ENCODE measurements at regions not wholly inside any gene's neighbourhood (a gene's known extent, or its start where the extent isn't known, plus 50 kb on each side); places are given as distances from the start of the nearest gene placed in this dataset.

DNA sequence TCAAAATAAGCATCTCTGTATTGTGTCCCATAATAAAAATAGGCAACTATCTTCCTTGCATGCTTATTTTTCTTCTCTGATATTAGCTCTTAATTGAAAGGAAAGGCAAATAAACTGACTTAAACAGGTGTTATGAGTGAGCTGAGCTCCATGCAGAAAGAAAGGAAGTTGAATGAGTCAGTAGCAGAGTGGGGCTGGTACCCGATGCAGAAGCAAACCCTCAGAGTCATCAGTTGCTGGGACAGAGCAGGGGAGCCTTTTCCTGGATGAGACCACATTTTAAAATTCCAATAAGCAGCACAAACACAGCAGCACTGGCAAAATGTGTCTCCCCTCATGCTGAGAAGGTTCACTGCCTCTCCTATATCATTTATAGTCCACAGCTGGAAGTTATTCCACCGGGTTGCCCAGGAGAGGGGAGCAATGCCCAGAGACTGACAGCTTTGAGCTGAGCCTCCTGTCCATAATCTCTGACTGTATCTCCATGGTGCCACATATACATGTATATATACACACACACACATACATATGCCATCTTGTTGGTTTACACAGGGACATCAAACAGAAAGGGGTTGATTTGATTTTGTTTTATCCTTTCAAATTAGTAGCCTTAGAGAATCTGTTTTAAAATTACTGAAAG, 274.3 kb upstream of the PPARGC1A start:
- no peak for DNase-seq (ENCODE audit: low spot score)

DNA sequence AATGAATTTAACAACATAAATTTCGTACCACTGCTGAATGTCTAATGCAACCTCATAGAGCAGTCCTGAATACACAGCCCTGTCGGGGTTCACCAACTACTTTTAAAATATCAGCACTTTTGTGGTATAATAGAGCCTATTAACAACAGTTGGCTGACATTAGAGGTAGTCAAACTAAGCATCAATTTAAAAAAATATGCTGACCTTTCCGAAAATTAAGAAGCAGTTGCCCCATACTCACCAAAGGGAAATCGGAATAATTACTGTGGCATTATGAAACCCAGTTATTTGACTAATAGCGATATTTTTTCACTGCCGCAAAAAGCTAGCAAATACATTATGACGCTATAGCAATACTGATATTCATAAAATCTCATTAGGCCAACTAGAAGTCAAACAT, 273.5 kb upstream of the PPARGC1A start:
- DNase-seq (ENCODE audit: low spot score): no peak

DNA sequence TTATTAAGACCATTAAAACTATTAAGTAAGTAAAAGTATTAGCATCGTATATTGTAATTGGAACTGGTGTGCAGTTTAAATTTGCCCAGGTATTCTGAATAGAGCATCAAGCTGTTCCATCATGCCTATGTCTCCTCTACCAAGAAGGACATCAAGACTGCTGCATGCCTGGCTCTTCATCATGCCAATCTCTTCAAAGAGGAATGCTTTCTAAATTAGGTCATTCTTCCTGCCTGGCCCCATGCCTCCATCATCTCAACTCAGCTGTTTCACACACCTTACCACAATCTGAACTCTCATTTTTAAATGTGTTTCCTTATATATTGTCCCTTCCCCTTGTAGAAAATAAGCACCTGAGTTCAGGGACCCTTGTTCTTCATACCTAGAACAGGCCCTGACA, 270.5 kb upstream of the PPARGC1A start:
- DNase-seq (ENCODE audit: low spot score): no peak

DNA sequence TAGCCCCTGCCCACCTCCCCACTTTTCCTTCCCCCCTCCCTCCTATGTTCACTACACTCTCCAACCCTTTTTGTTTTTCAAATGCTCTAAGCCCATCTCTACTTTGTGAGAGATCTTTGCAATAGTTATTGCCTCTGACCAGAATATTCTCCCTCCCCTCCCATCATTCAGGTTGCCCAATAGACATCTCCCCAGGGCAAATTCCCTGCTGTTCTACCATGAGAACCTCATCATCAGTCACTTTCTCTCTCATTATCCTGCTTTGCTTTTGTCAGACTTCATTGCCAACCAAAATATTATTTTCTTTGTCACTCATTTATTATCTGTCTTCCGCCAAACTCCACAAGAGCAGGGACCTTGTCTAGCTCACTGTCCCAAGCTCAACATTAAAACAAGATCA, 268.2 kb upstream of the PPARGC1A start:
- no peak for DNase-seq (ENCODE audit: low spot score)

DNA sequence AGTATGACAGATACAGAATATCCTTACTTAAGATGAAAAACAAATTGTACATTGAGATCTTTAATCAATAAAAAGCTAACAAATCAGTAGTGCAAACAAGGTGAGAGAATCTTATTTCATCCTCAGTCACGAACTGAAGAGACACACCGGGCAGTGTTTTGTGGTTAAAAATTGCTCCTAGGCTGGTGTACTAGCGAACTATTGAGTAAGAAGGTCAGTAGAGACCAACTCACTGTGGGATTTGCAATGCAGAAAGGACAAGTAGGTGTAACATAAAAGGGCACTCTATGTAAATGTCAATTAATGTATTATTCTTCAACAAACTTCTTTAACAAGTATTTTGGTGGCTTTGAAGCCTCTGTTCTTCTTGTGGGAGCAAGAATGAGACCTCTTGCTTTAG, 260.2 kb upstream of the PPARGC1A start:
- DNase-seq (ENCODE audit: low spot score): no peak

DNA sequence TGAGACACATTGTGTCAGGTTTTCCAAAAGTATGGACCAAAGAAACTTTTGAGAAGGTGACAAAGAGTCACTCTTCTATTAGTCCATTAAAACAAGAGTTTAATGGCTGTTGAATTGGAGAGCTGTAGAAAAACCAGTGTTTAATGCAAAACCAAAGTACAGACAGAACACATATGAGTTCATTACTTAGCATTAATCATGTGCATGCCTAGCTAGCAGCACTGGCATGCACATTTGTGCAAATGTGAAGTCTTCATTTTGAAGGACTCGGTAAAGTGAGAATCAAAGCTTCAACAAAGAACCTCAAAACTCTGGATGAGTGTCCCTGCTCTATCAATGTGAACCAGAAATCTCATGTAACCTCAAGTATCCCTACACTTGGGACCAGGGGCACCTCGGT, 256.3 kb upstream of the PPARGC1A start:
- no peak for DNase-seq (ENCODE audit: low spot score)

DNA sequence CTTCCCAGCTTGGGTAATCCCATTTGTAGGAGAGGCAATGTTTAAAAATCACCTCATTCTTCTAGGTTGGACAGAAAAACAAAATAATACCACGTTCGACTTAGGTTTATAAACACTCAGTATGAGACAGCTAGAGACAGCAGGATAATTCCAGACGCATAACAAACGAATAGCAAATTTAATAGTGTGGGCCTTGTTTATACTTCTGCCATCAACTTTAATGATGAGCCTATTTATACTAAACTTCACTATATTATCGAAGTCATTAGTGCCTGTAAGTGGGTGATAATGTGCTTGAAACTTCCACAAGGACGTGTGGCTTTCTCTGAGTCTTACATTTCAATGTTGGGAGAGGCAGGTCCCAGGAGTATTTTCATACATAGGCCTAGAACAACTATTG, 255.7 kb upstream of the PPARGC1A start:
- no peak for DNase-seq (ENCODE audit: low spot score)

DNA sequence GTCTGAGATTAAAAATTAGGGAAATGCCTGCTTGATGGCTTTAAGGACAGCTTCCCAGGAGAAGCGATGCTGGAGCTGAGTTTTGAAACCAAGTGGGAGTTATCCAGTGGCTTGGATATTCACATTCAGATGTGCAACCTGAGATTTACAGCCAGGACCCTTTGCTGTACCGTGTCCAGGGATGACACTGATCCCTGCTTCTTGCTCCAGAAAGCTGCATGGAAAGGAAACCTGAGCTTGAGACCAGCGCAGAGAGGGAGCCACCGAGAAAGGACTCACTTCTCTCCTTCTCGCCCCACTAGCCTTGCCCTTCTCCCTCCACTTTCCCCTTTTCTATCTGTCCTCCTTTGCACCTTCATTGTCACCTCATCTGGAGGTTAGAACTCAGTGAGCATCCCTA, 254.5 kb upstream of the PPARGC1A start:
- no peak for DNase-seq (ENCODE audit: low spot score)

DNA sequence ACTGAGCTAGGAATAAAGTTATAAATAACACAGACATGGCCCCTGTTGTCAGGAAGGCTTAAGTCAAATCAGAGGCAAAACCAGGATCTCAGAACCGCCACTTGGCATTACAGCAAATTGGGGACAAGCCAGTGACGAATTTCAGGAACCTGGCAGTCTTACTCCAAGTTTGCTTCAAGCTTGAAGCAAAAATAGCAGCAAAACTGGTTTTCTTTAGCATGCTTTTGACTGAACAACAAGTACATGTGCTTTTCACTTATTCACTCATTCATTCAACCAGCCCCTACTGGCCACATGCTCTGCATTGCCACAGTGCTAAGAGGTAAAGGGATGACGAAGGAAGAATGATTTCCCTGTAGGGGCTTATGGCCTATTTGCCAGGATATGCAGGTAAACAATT, 253.9 kb upstream of the PPARGC1A start:
- DNase-seq (ENCODE audit: low spot score): no peak

DNA sequence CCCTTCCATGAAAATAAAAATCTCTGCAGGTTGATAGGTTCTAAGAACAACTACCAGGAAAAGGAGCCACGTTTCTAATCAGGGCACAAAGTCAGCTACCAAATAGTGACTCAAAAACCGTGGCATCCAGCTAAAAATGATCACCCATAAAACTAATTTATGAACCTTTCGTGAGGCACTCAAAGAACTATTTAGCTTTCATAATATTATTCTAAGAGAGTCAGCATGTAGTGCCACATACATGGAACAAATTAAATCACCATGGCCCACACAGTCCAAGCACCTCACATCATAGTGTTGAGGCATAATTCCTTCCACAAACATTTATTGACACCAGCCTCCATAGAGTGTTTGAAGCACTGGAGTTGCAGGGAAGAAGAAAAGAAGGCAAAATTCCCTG, 252.0 kb upstream of the PPARGC1A start:
- DNase-seq (ENCODE audit: low spot score): no peak

DNA sequence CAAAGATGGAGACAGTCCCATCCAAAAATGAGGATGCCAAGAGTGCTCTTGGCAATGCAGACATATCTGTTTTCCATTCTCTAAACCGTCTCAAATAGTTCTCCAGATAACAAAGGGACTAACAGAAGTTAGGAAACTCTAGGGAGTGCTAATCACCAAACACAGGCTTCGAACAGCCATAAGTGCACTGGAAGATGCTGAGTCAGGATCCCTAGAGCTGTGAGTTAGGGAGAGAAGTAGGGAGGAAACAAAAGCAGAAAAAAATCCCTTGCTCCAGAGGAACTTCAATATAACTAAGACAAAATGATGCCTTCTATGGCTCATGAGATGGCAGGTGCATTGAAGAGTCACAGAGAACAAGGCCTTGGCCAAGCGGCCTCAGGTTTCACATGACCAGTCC, 251.0 kb upstream of the PPARGC1A start:
- DNase-seq (ENCODE audit: low spot score): no peak

DNA sequence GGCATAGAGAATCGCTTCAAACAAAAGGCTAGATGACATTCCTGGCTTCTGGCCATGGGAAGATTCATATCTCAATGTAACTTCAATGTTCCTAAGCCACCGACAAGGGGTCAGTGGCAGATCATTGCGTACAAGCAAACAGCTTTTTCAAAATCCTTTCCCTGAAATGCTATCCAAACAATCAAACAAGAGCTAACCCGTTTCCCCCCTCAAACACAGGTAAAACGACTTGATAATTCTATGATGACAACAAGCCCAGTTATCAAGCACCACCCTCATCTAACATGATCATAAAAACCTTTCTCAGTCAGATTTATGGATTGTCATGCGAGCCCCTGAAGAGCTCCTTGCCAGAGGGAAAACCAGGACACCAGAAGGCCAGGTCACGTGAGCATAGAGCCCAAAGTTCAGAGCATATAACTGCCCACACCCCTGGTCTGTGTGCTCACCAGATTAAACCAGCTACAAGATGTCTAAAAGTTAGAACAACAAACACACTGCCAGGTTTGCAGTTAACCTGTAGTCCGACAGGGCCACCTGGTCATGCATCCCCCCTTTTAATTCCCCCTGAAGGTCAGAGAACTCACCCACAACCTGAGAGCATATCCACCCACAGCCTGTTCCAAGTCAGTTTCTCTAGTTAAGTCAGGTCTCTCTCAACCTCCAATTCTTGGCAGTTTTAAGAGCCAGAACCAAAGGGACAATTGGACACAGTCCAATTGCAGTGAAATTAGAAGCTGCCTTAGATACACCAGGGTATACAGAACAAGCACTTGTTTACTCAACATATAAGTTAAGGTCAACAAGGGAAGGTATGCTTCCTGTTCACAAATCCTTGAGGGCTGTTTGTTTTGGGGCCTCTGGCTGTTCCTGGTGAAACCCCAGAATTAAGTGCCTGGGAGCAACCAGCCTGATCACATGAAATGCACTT, 248.1 kb upstream of the PPARGC1A start:
- DNase-seq (ENCODE audit: low spot score): no peak

DNA sequence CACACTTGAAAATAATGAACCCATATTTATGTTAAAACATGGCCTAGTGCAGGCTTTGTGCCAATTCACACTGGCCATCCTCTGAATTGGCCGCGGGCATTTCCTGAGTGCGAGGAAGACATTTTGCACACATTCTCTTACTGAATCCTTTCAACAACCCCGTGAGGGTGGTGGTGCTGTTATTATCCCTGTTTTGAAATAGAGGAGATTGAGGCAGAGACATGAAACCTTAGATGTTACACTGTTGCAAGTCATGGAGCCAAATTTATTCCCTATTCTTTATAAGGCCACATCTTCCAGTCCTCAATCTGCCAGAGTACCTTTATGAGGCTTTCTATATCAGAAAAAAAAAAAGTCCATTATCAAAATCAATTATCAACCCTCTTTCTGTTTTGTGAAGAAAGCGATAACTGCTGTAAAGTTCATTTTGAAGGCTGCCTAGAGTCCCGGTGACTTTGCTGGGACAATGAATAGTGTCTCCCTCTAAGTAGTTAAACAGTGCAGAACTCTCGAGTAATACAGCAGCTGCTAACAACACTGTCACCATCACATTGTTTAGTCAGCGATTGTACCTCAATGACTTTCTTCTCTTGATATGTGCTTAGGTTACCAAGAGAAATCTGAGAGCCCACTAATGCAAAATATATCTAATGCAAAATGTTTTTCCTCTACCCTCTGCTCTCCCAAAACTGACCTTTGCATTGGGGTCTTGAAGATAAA, 242.3 kb upstream of the PPARGC1A start:
- DNase-seq (ENCODE audit: low spot score): no peak

DNA sequence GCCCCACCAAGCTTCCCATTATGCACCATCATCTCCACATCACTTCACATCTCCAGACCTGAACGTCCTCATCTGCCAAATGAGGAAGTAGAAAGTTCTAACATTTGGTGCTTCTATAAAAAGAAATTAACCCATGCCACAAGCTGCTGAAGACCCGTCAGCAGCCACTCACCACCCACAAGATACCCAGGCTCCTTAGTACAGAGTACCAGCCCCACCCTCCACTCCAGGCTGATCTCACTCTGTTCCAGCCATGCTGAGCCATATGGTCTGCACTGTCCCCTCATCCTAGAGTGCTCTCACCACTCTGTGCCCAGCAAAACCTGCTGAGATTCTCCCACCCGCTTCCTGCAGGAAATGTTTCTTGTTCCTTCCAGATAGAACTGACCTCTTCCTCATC, 240.8 kb upstream of the PPARGC1A start:
- DNase-seq (ENCODE audit: low spot score): no peak

DNA sequence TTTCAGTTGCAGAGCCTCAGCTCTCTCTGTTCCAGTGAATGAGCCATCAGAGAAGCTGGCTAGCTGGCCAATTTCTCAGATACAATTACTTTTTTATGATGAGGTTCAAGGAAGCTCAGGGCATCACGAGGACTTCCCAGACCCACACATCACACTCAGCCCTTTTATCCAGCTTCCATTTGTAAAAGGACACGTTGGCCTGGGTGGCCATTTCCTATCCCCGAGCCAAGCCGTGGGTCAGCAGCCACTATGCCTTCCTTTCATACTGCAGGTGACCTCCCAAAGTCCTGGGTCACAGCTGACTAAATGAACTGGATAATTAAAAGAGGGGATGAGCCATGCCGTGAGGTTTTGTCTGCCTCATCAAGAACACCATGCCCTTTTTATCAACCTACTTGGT, 236.9 kb upstream of the PPARGC1A start:
- no peak for DNase-seq (ENCODE audit: low spot score)

DNA sequence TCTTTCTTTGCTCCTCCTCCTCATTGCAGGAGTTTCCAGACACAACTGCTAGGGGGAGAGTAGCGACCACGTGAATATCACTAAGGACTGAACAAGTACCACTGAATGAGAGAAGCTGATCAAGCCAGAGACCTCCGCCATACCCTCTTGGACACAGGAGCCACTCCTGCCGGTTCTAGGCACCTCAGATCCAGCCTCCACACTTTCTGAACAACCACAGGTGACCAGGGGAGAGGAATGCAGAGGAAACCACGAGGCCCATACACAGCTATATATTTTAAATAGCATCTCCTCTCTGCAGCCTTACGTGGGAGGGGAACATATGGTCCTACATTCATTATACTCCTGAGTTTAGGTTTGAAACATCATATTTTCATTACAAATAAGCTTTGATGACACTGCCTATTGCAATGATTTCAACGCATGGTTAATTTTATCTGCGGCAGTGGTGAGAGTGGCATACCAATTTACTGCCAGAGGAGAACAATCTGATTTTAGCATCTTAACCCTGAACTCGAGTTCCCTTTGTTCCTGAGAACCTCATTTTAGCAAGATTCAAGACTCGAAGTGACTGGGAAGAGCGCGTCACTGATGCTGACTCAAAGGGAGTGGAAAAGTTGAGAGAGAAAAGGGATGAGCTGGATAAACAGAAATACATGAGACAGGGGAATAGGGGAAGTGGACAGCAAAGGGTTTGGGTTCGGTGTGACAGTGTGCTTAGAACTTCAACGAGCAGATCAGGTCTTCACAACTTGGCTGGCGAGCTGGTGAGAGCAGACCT, 231.7 kb upstream of the PPARGC1A start:
- no peak for DNase-seq (ENCODE audit: low spot score)

DNA sequence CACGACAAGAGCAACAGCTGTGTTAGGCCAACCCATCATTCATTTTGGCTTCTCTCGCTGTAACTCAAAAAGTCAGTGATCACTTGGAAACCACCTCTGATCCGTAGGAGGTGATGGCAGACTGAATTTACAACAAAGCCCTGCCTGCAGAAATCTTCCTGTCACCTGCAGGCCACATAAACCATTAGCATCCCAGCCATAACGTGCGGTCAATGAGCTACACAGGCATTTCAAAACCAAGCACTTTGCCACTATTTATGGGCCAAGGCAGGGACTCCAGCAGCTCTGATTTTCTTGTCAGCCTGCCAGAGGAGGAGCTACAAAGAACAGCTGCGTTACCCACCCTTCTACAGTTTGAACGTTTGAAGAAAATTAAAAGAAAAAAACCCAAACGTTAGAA, 228.1 kb upstream of the PPARGC1A start:
- no peak for DNase-seq (ENCODE audit: low spot score)

DNA sequence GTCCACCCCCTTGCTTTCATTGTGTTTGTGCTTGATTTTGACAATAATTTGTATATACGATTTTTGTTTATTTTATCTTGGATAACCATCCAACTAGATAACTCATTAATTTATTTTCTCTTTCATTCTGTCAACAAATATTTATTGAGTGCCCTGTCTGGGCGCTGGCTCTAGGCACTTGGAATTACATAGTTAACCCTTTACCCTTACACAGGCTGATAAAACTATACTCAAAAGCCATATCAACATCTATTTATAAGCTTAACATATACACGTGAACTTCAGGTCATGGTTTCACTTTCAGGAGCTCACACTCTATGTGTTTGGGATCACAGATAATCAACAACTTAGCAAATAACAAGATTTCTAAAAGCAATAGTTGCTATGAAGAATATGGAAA, 226.3 kb upstream of the PPARGC1A start:
- DNase-seq (ENCODE audit: low spot score): no peak

DNA sequence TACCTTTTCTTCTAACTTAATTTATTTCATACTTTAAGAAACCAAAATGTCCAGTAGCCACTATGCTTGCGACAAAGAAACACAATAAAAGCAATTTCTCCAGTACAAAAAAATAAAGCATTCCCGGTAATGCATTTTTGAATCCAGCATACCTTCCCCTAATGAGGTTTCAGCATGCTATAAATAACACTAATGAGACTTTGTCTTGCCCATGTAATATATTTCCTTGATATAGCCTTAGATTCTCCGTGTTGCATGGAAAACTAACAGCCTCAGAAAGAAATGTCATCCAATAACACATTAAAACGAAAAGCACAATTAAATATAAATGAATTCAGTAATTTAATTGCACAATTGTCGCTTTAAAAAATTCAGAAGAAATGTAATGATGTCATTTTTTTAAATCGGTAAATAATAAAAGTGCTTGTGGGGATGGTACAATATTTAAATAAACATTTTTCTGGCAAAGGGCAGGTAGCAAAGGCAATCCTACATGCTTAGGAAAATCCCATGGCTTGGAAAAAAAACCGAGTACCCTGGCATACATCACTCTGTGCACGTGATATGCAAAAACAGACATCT, 225.2 kb upstream of the PPARGC1A start:
- no peak for DNase-seq (ENCODE audit: low spot score)

DNA sequence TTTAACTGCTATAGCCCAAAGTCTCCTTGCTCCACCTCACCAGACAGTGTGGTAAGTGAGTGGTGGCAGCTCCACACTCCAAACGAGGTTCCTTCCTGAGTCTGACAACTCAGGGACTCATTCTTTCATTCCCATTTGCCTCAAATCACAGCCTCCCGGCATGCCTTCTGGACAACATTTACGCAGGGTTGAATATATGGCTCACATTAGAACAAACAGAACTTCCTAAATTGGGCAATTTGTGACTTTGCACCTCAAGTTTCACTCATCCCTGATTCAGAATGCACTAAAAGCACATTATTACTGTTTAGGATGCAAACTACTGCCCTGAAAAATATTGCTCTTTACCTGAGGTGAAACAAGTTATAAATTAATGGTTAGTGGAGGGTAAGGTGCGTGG, 224.6 kb upstream of the PPARGC1A start:
- DNase-seq (ENCODE audit: low spot score): no peak

DNA sequence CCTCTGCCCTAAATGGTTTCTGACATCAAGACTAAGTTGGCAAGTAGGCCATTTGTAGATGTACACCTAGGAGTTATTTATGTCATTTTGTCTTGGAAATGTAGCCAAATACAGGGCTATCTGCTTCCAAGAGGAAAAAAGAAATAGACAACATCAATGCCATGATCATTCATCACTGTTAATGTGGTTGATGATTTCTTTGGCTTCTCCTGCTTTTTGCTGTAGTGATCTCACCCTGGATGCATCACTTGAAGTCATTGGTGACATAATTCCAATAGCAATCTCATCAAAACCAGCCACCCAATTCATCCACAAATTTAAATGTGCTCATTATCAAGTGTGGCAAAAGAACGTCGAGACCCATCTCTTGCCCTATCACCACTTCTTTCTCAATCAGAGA, 222.6 kb upstream of the PPARGC1A start:
- DNase-seq (ENCODE audit: low spot score): no peak

DNA sequence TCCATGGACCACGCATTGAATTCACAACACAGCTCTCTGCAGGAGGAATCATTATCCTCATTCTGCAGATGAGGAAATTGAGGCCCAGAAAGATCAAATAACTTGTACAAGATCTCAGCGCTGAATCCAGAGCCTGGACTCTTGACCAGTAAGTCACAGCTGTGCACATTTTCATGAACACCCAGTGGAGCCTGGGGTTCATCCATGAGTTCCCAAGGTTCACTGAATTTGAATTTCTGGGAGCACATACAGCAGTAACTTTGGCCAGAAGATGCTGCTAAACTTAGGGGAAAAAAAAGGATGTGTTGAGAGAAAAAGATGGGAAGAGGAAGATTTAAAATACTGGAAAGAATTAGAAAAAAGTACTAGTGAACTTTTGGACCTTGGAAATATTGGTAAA, 218.7 kb upstream of the PPARGC1A start:
- DNase-seq (ENCODE audit: low spot score): no peak

All from CD4-positive, alpha-beta T cell treated with Interleukin-6 at 100 ng/mL for 8 hours (primary cell).